ENCODE measurements at regions not wholly inside any gene's neighbourhood (a gene's known extent, or its start where the extent isn't known, plus 50 kb on each side); places are given as distances from the start of the nearest gene placed in this dataset.

DNA sequence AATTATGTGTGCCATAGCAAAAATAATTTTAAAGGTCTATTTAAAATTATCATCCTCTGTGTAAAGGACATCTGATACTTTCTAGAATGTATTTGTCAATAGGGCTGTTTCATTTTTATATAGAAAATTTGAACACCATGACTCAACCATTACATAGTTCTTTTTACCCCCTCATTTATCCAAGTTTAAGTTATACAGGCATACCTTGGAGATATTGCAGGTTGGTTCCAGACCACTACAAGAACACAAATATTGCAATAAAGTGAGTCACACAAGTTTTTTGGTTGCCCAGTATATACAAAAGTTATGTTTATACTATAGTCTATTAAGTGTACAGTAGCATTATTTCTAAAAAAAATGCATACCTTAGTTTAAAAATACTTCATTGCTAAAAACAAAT lies 130.4 kb downstream of the MSL3 start:
- TF ChIP-seq POLR2A (IDR thresholded peaks at IDR 0.05; ENCODE audit: low read length) (no peak), GATA1 (IDR thresholded peaks at IDR 0.05; ENCODE audit: low read depth, low read length) (no peak)

Data from erythroblast (primary cell).